Lower lobe of right lung (tissue), 2 donors: ENCODE measurements at regions not wholly inside any gene's neighbourhood (a gene's known extent, or its start where the extent isn't known, plus 50 kb on each side); places are given as distances from the start of the nearest gene placed in this dataset.

Source experiments
- ATAC-seq, 2 donors: fragments of 200-7000 bp; cut with Tn5 transposase; one replicate each; pipeline ENCODE4 v1.9.1; 2020 to 2022; ENCODE audit warnings: mild to moderate bottlenecking in 2 of 2, moderate library complexity in 2 of 2
- DNase-seq: peaks from one replicate; pipeline ENCODE4 v3.0.0-alpha.2; 2020
- H3K27ac ChIP-seq: fragments of 200-600 bp; one replicate; pipeline ENCODE4 v1.8.0; 2022
- H3K27me3 ChIP-seq: fragments of 200-600 bp; one replicate; pipeline ENCODE4 v1.8.0; 2022; ENCODE audit warnings: low read depth
- H3K36me3 ChIP-seq: fragments of 200-600 bp; one replicate; pipeline ENCODE4 v1.8.0; 2022; ENCODE audit warnings: mild to moderate bottlenecking
- H3K4me1 ChIP-seq: fragments of 200-600 bp; one replicate; pipeline ENCODE4 v1.8.0; 2022
- H3K4me3 ChIP-seq: fragments of 200-600 bp; one replicate; pipeline ENCODE4 v1.8.0; 2022; ENCODE audit warnings: mild to moderate bottlenecking
- H3K9me3 ChIP-seq: fragments of 200-600 bp; one replicate; pipeline ENCODE4 v1.8.0; 2022
- intact Hi-C: fragments of 100-400 bp; cut with DNase I; formaldehyde crosslinking; loops from one replicate; pipeline ENCODE4 v1.11.0; 2022
- TF ChIP-seq, protein P1 (sequence below): fragments of 200-600 bp; IDR thresholded peaks from one replicate; pipeline ENCODE4 v1.8.0; 2022; ENCODE audit warnings: antibody characterized with exemption, mild to moderate bottlenecking
- donor health status: DM: no; HTN: yes; CAD: no; lungs with severe emphysema.

DNA sequence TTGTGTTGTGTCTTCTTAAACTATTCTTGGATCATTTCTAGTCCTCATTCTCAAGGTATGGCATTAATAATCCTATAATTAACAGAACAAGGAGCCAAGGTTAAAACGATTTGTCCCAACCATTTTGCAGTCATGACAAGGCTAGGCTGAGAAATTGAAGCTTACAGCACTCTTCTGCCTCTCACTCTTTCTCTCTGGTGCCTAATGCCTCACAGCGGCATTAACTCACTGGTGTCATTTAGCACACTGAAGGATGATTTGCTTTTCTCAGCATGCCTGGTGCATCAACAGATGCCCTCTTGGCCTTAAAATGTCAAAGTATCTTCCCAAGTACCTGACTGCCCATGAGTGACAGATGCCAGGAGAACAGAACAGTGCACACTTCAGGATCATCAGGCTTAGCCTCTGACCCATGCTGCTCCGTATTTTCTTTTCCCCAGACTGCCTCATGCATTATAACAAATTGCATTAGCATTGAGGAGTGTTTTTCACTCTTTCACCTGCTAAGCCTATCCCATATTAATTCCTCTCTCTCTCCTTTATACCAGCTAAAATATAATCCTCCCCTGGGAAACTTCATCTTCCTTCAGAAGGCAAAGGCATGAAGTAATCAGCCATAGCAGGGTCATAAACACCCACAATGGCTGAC, 61.1 kb upstream of the SV2C start:
- ATAC-seq (no peak), DNase-seq (no peak)
- TF ChIP-seq, protein P1, sequence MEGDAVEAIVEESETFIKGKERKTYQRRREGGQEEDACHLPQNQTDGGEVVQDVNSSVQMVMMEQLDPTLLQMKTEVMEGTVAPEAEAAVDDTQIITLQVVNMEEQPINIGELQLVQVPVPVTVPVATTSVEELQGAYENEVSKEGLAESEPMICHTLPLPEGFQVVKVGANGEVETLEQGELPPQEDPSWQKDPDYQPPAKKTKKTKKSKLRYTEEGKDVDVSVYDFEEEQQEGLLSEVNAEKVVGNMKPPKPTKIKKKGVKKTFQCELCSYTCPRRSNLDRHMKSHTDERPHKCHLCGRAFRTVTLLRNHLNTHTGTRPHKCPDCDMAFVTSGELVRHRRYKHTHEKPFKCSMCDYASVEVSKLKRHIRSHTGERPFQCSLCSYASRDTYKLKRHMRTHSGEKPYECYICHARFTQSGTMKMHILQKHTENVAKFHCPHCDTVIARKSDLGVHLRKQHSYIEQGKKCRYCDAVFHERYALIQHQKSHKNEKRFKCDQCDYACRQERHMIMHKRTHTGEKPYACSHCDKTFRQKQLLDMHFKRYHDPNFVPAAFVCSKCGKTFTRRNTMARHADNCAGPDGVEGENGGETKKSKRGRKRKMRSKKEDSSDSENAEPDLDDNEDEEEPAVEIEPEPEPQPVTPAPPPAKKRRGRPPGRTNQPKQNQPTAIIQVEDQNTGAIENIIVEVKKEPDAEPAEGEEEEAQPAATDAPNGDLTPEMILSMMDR: no peak
- Histone ChIP-seq H3K27ac (no peak overlapping the region), H3K9me3 (no peaks in the 10 kb centered on the region), H3K4me1 (no peaks in the 10 kb centered on the region), H3K36me3 (no peaks in the 10 kb centered on the region), H3K27me3 (no peaks in the 10 kb centered on the region), H3K4me3 (no peak overlapping the region)
- intact Hi-C loops: no loop called here

DNA sequence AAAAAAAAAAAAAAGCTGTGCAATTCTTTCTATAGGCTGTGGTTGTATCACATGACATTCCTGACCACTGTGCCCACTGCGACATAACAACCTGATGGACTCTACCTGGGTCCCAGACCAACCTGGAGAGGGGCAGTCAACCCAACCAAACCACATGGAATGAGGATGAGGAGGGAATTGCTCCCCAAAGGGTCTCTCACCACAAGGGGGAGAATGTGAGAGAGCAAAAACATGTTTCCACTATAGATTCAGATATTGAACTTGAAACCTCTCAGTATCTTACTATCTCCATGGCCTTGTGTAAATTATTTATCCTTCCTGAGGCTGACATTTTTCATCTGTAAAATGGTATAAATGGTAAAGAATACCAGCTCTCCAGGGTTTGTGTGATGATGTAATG, 66.9 kb upstream of the SV2C start:
- no peak overlapping the region for H3K4me3 ChIP-seq
- intact Hi-C loops: no loop called here
- no peaks in the 10 kb centered on the region for H3K27me3 ChIP-seq
- no peak overlapping the region for H3K27ac ChIP-seq
- DNase-seq (no peak), ATAC-seq (no peak)
- H3K4me1 ChIP-seq: no peaks in the 10 kb centered on the region
- no peaks in the 10 kb centered on the region for H3K9me3 ChIP-seq
- no peaks in the 10 kb centered on the region for H3K36me3 ChIP-seq
- TF ChIP-seq, protein P1: no peak

- TF ChIP-seq, protein P1: no peak
- intact Hi-C loops: no loop called here
- H3K4me3 ChIP-seq: no peak overlapping the region
These were observed 69.2 kb upstream of the SV2C start for GRCh38 chr5:76014005-76014404.

DNA sequence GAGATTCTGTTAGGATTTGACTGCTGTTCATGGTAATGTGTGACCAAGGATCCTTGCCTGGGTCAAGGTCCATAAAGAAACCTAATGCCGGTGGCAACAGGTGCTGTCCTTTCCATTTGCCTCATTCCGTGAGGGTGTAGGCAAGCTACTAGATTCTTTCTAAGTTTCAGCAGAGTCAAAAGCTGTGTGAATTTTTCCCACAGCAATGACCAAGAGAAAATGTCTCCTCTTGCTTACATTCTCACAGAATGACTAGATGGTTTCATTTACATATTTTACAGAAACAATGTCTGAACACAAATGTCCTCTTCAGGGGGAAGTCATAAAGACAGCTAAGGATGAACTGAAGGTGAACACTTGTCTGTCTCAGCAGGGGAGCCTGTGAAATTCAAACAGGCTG, 75.3 kb upstream of the SV2C start:
- no peaks in the 10 kb centered on the region for H3K27me3 ChIP-seq
- H3K4me1 ChIP-seq: no peaks in the 10 kb centered on the region
- ATAC-seq: no peak
- H3K9me3 ChIP-seq: no peaks in the 10 kb centered on the region
- no peak overlapping the region for H3K27ac ChIP-seq
- TF ChIP-seq, protein P1: no peak
- no peaks in the 10 kb centered on the region for H3K36me3 ChIP-seq
- no peak overlapping the region for H3K4me3 ChIP-seq
- no peak for DNase-seq
- intact Hi-C loops: no loop called here

More at GRCh38 chr5:76014005-76014404, 69.2 kb upstream of the SV2C start:
- DNase-seq (no peak), ATAC-seq (no peak)
- Histone ChIP-seq H3K4me1 (no peaks in the 10 kb centered on the region), H3K27ac (no peak overlapping the region), H3K9me3 (no peaks in the 10 kb centered on the region), H3K36me3 (no peaks in the 10 kb centered on the region), H3K27me3 (no peaks in the 10 kb centered on the region)

- TF ChIP-seq, protein P1: no peak
- no peak overlapping the region for H3K27ac ChIP-seq
- H3K36me3 ChIP-seq: no peaks in the 10 kb centered on the region
- no peaks in the 10 kb centered on the region for H3K4me1 ChIP-seq
- no peaks in the 10 kb centered on the region for H3K9me3 ChIP-seq
- intact Hi-C loops: no loop called here
- no peak overlapping the region for H3K4me3 ChIP-seq
- no peak for DNase-seq
- ATAC-seq: no peak
- no peaks in the 10 kb centered on the region for H3K27me3 ChIP-seq
These were observed 82.6 kb upstream of the SV2C start for GRCh38 chr5:76000582-76000981.
